ENCODE measurements at regions not wholly inside any gene's neighbourhood (a gene's known extent, or its start where the extent isn't known, plus 50 kb on each side); places are given as distances from the start of the nearest gene placed in this dataset.

DNA sequence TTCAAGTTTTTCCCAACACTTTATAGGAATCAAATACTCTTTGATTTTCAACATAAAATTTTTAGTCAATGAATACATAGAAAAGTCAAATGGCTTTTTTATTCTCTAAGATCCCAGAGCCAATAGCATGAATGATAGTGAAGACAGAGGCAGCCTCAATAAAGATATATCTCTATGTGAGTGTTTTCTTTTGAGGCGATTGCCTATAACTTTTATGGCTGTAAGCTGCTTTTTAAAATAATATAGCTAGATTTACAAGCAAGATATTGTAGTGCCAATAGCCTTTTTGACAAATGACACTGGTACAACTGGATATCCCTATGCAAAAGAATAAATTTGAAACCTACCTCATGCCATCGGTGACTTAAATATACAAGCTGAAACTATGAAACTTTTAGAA is 1705.2 kb upstream of the PCDH20 start:
- Mint-ChIP-seq H3K27ac (no peak overlapping the region), H3K4me3 (no peak overlapping the region), H3K4me1 (ENCODE audit: low read depth) (no peaks in the 10 kb centered on the region), H3K9me3 (no peaks in the 10 kb centered on the region), H3K36me3 (ENCODE audit: low read depth) (no peaks in the 10 kb centered on the region), H3K27me3 (no peaks in the 10 kb centered on the region)
- intact Hi-C loops (cut with DNase I, micrococcal nuclease), result no loop called here
- Histone ChIP-seq H3K4me1 (ENCODE audit: insufficient read depth, low read length) (no peaks in the 10 kb centered on the region), H3K36me3 (ENCODE audit: insufficient read depth, low read length) (no peaks in the 10 kb centered on the region), H3K27ac (ENCODE audit: low read depth in 1 of 2, low read length in 2 of 2) (no peak overlapping the region), H3K9me3 (ENCODE audit: control insufficient read depth in 1 of 2, insufficient read depth in 1 of 2, low read length in 2 of 2) (peaks cover 0 to 8% of the 10 kb centered on the region in 2 experiments), H3K4me3 (ENCODE audit: low read length) (no peak overlapping the region), H3K27me3 (ENCODE audit: control insufficient read depth in 1 of 2, insufficient read depth in 2 of 2, low read length in 2 of 2) (no peaks in the 10 kb centered on the region)
- DNase-seq (no peak), ATAC-seq (ENCODE audit: poor library complexity) (no peak)
- TF ChIP-seq CTCF (IDR thresholded peaks at IDR 0.05), result no peak
- POLR2A ChIA-PET, result no interaction called here
- CTCF ChIA-PET, result no interaction called here

DNA sequence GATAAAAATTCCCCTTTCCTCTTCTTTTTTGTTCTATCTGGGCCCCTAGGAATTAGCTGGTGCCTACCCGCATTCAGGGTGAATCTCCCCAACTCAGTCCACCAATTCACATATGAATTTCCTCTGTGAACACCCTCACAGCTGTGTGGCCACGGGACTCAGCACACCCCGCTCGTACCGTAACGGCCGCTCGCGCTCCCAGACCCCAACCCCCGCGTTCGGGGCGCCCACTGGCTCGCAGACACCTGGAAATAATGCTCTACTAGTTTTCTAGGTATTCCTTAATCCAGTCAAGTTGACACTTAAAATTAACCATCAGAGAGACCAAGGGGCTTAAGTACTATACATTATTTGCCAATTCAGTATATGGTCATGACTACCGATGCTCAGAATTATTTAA is 1702.1 kb upstream of the PCDH20 start:
- Mint-ChIP-seq H3K36me3 (ENCODE audit: low read depth) (no peaks in the 10 kb centered on the region), H3K27ac (no peak overlapping the region), H3K27me3 (no peaks in the 10 kb centered on the region), H3K9me3 (peaks cover 4% of the 10 kb centered on the region), H3K4me1 (ENCODE audit: low read depth) (no peaks in the 10 kb centered on the region), H3K4me3 (no peak overlapping the region)
- Histone ChIP-seq H3K27me3 (ENCODE audit: control insufficient read depth in 1 of 2, insufficient read depth in 2 of 2, low read length in 2 of 2) (no peaks in the 10 kb centered on the region), H3K4me3 (ENCODE audit: low read length) (no peak overlapping the region), H3K36me3 (ENCODE audit: insufficient read depth, low read length) (no peaks in the 10 kb centered on the region), H3K27ac (ENCODE audit: low read depth in 1 of 2, low read length in 2 of 2) (no peak overlapping the region), H3K9me3 (ENCODE audit: control insufficient read depth in 1 of 2, insufficient read depth in 1 of 2, low read length in 2 of 2) (peaks cover 0 to 8% of the 10 kb centered on the region in 2 experiments), H3K4me1 (ENCODE audit: insufficient read depth, low read length) (no peaks in the 10 kb centered on the region)
- DNase-seq (no peak), ATAC-seq (ENCODE audit: poor library complexity) (no peak)
- ChIA-PET CTCF (no interaction called here), POLR2A (no interaction called here)
- intact Hi-C loops (cut with DNase I, micrococcal nuclease), result no loop called here
- no peak for TF ChIP-seq CTCF (IDR thresholded peaks at IDR 0.05)

GRCh38 chr13:63112799-63113395 is 1697.2 kb upstream of the PCDH20 start:
- no peak for ATAC-seq (ENCODE audit: poor library complexity)
- no peak for DNase-seq
- Histone ChIP-seq H3K4me3 (ENCODE audit: low read length) (no peak overlapping the region), H3K27me3 (ENCODE audit: control insufficient read depth in 1 of 2, insufficient read depth in 2 of 2, low read length in 2 of 2) (no peaks in the 10 kb centered on the region), H3K27ac (ENCODE audit: low read depth in 1 of 2, low read length in 2 of 2) (no peak overlapping the region), H3K9me3 (ENCODE audit: control insufficient read depth in 1 of 2, insufficient read depth in 1 of 2, low read length in 2 of 2) (peaks cover 0 to 10% of the 10 kb centered on the region in 2 experiments), H3K4me1 (ENCODE audit: insufficient read depth, low read length) (no peaks in the 10 kb centered on the region), H3K36me3 (ENCODE audit: insufficient read depth, low read length) (no peaks in the 10 kb centered on the region)
- POLR2A ChIA-PET, result no interaction called here
- Mint-ChIP-seq H3K4me1 (ENCODE audit: low read depth) (no peaks in the 10 kb centered on the region), H3K27me3 (no peaks in the 10 kb centered on the region), H3K36me3 (ENCODE audit: low read depth) (no peaks in the 10 kb centered on the region), H3K27ac (no peak overlapping the region), H3K4me3 (no peak overlapping the region), H3K9me3 (peaks cover 4% of the 10 kb centered on the region)
- TF ChIP-seq CTCF (IDR thresholded peaks at IDR 0.05), result no peak
- intact Hi-C loops (cut with DNase I, micrococcal nuclease), result no loop called here
- CTCF ChIA-PET, result no interaction called here
